ENCODE measurements at regions not wholly inside any gene's neighbourhood (a gene's known extent, or its start where the extent isn't known, plus 50 kb on each side); places are given as distances from the start of the nearest gene placed in this dataset.
"Not testable (repeated sequence)": the region's sequence is repeated elsewhere in the genome, so short reads cannot be mapped to it uniquely, and the experiment has no call there.

GRCh38 chr15:20240366-20240917 lies 301.2 kb downstream of the GOLGA6L6 start:
- peaks cover 8 to 50% of the 10 kb centered on the region in 2 experiments; a peak in 3 of 4 replicates for H3K9me3 ChIP-seq (ENCODE audit: insufficient read depth in 2 of 2, low read depth in 1 of 2, low read length in 1 of 2)
- H2AK5ac ChIP-seq (ENCODE audit: low read depth, low read length); H2AFZ ChIP-seq (ENCODE audit: low read length); H3K56ac ChIP-seq (replicated peaks; ENCODE audit: insufficient read length, low read depth, low read length); DNase-seq (ENCODE audit: low read depth in 1 of 2, low spot score in 2 of 2); H2BK12ac ChIP-seq (ENCODE audit: low read depth, low read length); H4K20me1 ChIP-seq (replicated peaks in 1 of 2; ENCODE audit: control insufficient read depth in 1 of 2, insufficient read depth in 2 of 2, low read length in 2 of 2); H3K23me2 ChIP-seq (ENCODE audit: low read depth, low read length); H2BK15ac ChIP-seq (ENCODE audit: low read length); H3K4ac ChIP-seq (replicated peaks; ENCODE audit: insufficient read length, low read depth, low read length); H3K14ac ChIP-seq (ENCODE audit: insufficient read length); H3K9ac ChIP-seq (replicated peaks in 1 of 4; ENCODE audit: extremely low read depth in 1 of 4, low read depth in 3 of 4, low read length in 3 of 4); H3K79me1 ChIP-seq (ENCODE audit: low read depth, low read length); H3K36me3 ChIP-seq (ENCODE audit: control insufficient read depth in 2 of 4, insufficient read depth in 4 of 4, low read length in 3 of 4); H4K5ac ChIP-seq (ENCODE audit: insufficient read length, low read depth, low read length); FAIRE-seq; H3K4me3 ChIP-seq (ENCODE audit: extremely low read depth in 1 of 4, insufficient read depth in 2 of 4, low read depth in 3 of 4, low read length in 4 of 4); CTCF ChIA-PET (ENCODE audit: partially characterized antibody); H3K79me2 ChIP-seq (ENCODE audit: control insufficient read depth in 1 of 2, insufficient read depth in 2 of 2, low read length in 2 of 2); H2BK5ac ChIP-seq (ENCODE audit: low read depth, low read length); H3K23ac ChIP-seq (ENCODE audit: insufficient read length); H4K8ac ChIP-seq (ENCODE audit: extremely low read depth, insufficient read depth, low read length); H2BK120ac ChIP-seq (replicated peaks; ENCODE audit: low read depth, low read length); H3K27me3 ChIP-seq (replicated peaks in 1 of 4; ENCODE audit: control insufficient read depth in 3 of 4, extremely low read depth in 1 of 4, insufficient read depth in 3 of 4, low read length in 3 of 4); H2BK20ac ChIP-seq (ENCODE audit: low read length); H3K4me1 ChIP-seq (replicated peaks in 1 of 4; ENCODE audit: control insufficient read depth in 3 of 4, insufficient read depth in 4 of 4, low read length in 3 of 4); H3K18ac ChIP-seq (ENCODE audit: extremely low read depth, low read length); H3K27ac ChIP-seq (ENCODE audit: low read depth, low read length); POLR2A ChIA-PET (ENCODE audit: partially characterized antibody); H3K4me2 ChIP-seq (ENCODE audit: insufficient read depth in 1 of 2, low read depth in 2 of 2, low read length in 2 of 2); H4K91ac ChIP-seq (replicated peaks; ENCODE audit: insufficient read length, low read length): not testable (repeated sequence)
- WGBS, 2 experiments (ENCODE audit: extremely low coverage in 1 of 2, insufficient coverage in 1 of 2, insufficient read length in 1 of 2, insufficient replicate concordance in 2 of 2, low coverage in 1 of 2, low lambda C conversion rate in 2 of 2, missing lambda C conversion rate in 1 of 2): 81% methylated on average over 14 of the region's 14 CpGs; no CpG with 5 or more reads in 1 of the 2 experiments

- H2BK15ac ChIP-seq (ENCODE audit: low read length); H4K91ac ChIP-seq (replicated peaks; ENCODE audit: insufficient read length, low read length); H3K79me1 ChIP-seq (ENCODE audit: low read depth, low read length); H3K4me2 ChIP-seq (ENCODE audit: insufficient read depth in 1 of 2, low read depth in 2 of 2, low read length in 2 of 2); H3K9ac ChIP-seq (replicated peaks in 1 of 4; ENCODE audit: extremely low read depth in 1 of 4, low read depth in 3 of 4, low read length in 3 of 4); H4K8ac ChIP-seq (ENCODE audit: extremely low read depth, insufficient read depth, low read length); H3K14ac ChIP-seq (ENCODE audit: insufficient read length); H3K23me2 ChIP-seq (ENCODE audit: low read depth, low read length); H3K36me3 ChIP-seq (ENCODE audit: control insufficient read depth in 2 of 4, insufficient read depth in 4 of 4, low read length in 3 of 4); H2BK5ac ChIP-seq (ENCODE audit: low read depth, low read length); DNase-seq (ENCODE audit: low read depth in 1 of 2, low spot score in 2 of 2); H4K5ac ChIP-seq (ENCODE audit: insufficient read length, low read depth, low read length); CTCF ChIA-PET (ENCODE audit: partially characterized antibody); H3K23ac ChIP-seq (ENCODE audit: insufficient read length); POLR2A ChIA-PET (ENCODE audit: partially characterized antibody); H3K4me3 ChIP-seq (ENCODE audit: extremely low read depth in 1 of 4, insufficient read depth in 2 of 4, low read depth in 3 of 4, low read length in 4 of 4); H3K18ac ChIP-seq (ENCODE audit: extremely low read depth, low read length); H3K4me1 ChIP-seq (replicated peaks in 1 of 4; ENCODE audit: control insufficient read depth in 3 of 4, insufficient read depth in 4 of 4, low read length in 3 of 4); H3K79me2 ChIP-seq (ENCODE audit: control insufficient read depth in 1 of 2, insufficient read depth in 2 of 2, low read length in 2 of 2); H2AFZ ChIP-seq (ENCODE audit: low read length); H3K56ac ChIP-seq (replicated peaks; ENCODE audit: insufficient read length, low read depth, low read length); FAIRE-seq; H2BK120ac ChIP-seq (replicated peaks; ENCODE audit: low read depth, low read length); H2AK5ac ChIP-seq (ENCODE audit: low read depth, low read length); H2BK12ac ChIP-seq (ENCODE audit: low read depth, low read length); H3K4ac ChIP-seq (replicated peaks; ENCODE audit: insufficient read length, low read depth, low read length); H3K27ac ChIP-seq (ENCODE audit: low read depth, low read length); H3K27me3 ChIP-seq (replicated peaks in 1 of 4; ENCODE audit: control insufficient read depth in 3 of 4, extremely low read depth in 1 of 4, insufficient read depth in 3 of 4, low read length in 3 of 4); H2BK20ac ChIP-seq (ENCODE audit: low read length); H4K20me1 ChIP-seq (replicated peaks in 1 of 2; ENCODE audit: control insufficient read depth in 1 of 2, insufficient read depth in 2 of 2, low read length in 2 of 2): not testable (repeated sequence)
- 88% methylated on average over 4 of the region's 4 CpGs; no CpG with 5 or more reads in 1 of the 2 experiments for WGBS, 2 experiments (ENCODE audit: extremely low coverage in 1 of 2, insufficient coverage in 1 of 2, insufficient read length in 1 of 2, insufficient replicate concordance in 2 of 2, low coverage in 1 of 2, low lambda C conversion rate in 2 of 2, missing lambda C conversion rate in 1 of 2)
- H3K9me3 ChIP-seq (ENCODE audit: insufficient read depth in 2 of 2, low read depth in 1 of 2, low read length in 1 of 2): peaks cover 8 to 47% of the 10 kb centered on the region in 2 experiments; a peak in 3 of 4 replicates
Observed at GRCh38 chr15:20239186-20239585, 302.4 kb downstream of the GOLGA6L6 start.
